Endodermal cell (in vitro differentiated cells): ENCODE measurements at regions not wholly inside any gene's neighbourhood (a gene's known extent, or its start where the extent isn't known, plus 50 kb on each side); places are given as distances from the start of the nearest gene placed in this dataset.

Source experiments
- DNase-seq: peaks from one replicate; pipeline ENCODE4 v3.0.0-alpha.2; 2017
- H3K27ac ChIP-seq: 2 replicates; pipeline ENCODE4 v1.5.1; 2013; ENCODE audit warnings: mild to moderate bottlenecking, low read depth, low read length, moderate library complexity
- H3K27me3 ChIP-seq: 2 replicates; pipeline ENCODE4 v1.6.1; 2013; ENCODE audit warnings: mild to moderate bottlenecking, low read length, moderate library complexity; ENCODE audit not compliant: insufficient read depth, control insufficient read depth, poor library complexity, severe bottlenecking
- H3K36me3 ChIP-seq: 2 replicates; pipeline ENCODE4 v1.7.0; 2013; ENCODE audit warnings: mild to moderate bottlenecking, low read length, moderate library complexity; ENCODE audit not compliant: control insufficient read depth, insufficient read depth
- H3K4me1 ChIP-seq: one replicate; pipeline ENCODE4 v1.7.0; 2013; ENCODE audit warnings: low read length; ENCODE audit not compliant: control insufficient read depth, insufficient read depth
- H3K4me3 ChIP-seq: 2 replicates; pipeline ENCODE4 v1.5.1; 2013; ENCODE audit warnings: mild to moderate bottlenecking, low read length, moderate library complexity
- H3K9ac ChIP-seq: 2 replicates; pipeline ENCODE4 v1.6.1; 2013; ENCODE audit warnings: mild to moderate bottlenecking, low read length, moderate library complexity; ENCODE audit not compliant: poor library complexity, severe bottlenecking; ENCODE audit errors: extremely low read depth
- H3K9me3 ChIP-seq: 2 replicates; pipeline ENCODE4 v1.6.1; 2013; ENCODE audit warnings: mild to moderate bottlenecking, low read length, moderate library complexity; ENCODE audit not compliant: control insufficient read depth
- H3K27ac Mint-ChIP-seq: 2 replicates; pipeline ENCODE4 v1.8.0; 2020; ENCODE audit warnings: mixed read lengths
- H3K27me3 Mint-ChIP-seq: 2 replicates; pipeline ENCODE4 v1.8.0; 2021; ENCODE audit warnings: mild to moderate bottlenecking, mixed read lengths; ENCODE audit not compliant: insufficient read depth
- H3K36me3 Mint-ChIP-seq: 2 replicates; pipeline ENCODE4 v1.8.0; 2020; ENCODE audit warnings: low read depth, mixed read lengths
- H3K4me1 Mint-ChIP-seq: 2 replicates; pipeline ENCODE4 v1.8.0; 2020; ENCODE audit warnings: mixed read lengths
- H3K4me3 Mint-ChIP-seq: 2 replicates; pipeline ENCODE4 v1.8.0; 2020; ENCODE audit warnings: mild to moderate bottlenecking, moderate library complexity, mixed read lengths
- H3K9me3 Mint-ChIP-seq: 2 replicates; pipeline ENCODE4 v1.8.0; 2020; ENCODE audit warnings: mild to moderate bottlenecking, mixed read lengths
- CTCF ChIP-seq: fragments of 200-600 bp; sonication (generic); conservative IDR thresholded peaks from 2 replicates; pipeline ENCODE4 v1.5.0; 2021; ENCODE audit warnings: antibody characterized with exemption, mild to moderate bottlenecking
- WGBS, 2 experiments: methylation state at CpG; one replicate each; pipeline versions ENCODE4 v1.1.5 to v1.1.7; 2013; ENCODE audit warnings: missing lambda C conversion rate in 2 of 2, mixed read lengths in 1 of 2; ENCODE audit not compliant: insufficient coverage in 1 of 2, insufficient read length in 1 of 2; 5-methylcytosine and 5-hydroxymethylcytosine counted together

GRCh38 chr18:22840606-22841144 is 92.5 kb upstream of the RBBP8 start:
- no peak overlapping the region for H3K27ac Mint-ChIP-seq
- H3K36me3 Mint-ChIP-seq: no peaks in the 10 kb centered on the region
- H3K9me3 Mint-ChIP-seq: no peaks in the 10 kb centered on the region
- peaks cover 11% of the 10 kb centered on the region for H3K4me1 Mint-ChIP-seq
- no peak overlapping the region for H3K4me3 Mint-ChIP-seq
- no peak for TF ChIP-seq CTCF
- H3K36me3 ChIP-seq: no peaks in the 10 kb centered on the region
- no peaks in the 10 kb centered on the region for H3K27me3 Mint-ChIP-seq
- peaks cover 9% of the 10 kb centered on the region for H3K4me1 ChIP-seq
- no peak overlapping the region for H3K4me3 ChIP-seq
- 89 to 100% methylated on average over 1 to 3 of the region's 3 CpGs for WGBS, 2 experiments
- H3K9me3 ChIP-seq: no peaks in the 10 kb centered on the region
- H3K9ac ChIP-seq: no peak overlapping the region
- H3K27ac ChIP-seq: no peak overlapping the region
- H3K27me3 ChIP-seq: no peaks in the 10 kb centered on the region
- DNase-seq: no peak

GRCh38 chr18:22841840-22842239 is 91.3 kb upstream of the RBBP8 start:
- 92 to 95% methylated on average over 2 of the region's 2 CpGs for WGBS, 2 experiments
- Mint-ChIP-seq H3K27me3 (no peaks in the 10 kb centered on the region), H3K9me3 (no peaks in the 10 kb centered on the region), H3K36me3 (no peaks in the 10 kb centered on the region), H3K27ac (no peak overlapping the region), H3K4me3 (no peak overlapping the region), H3K4me1 (peaks cover 16% of the 10 kb centered on the region)
- no peaks in the 10 kb centered on the region for H3K27me3 ChIP-seq
- no peaks in the 10 kb centered on the region for H3K36me3 ChIP-seq
- peaks cover 9% of the 10 kb centered on the region for H3K4me1 ChIP-seq
- no peak for DNase-seq
- no peak overlapping the region for H3K9ac ChIP-seq
- no peak overlapping the region for H3K4me3 ChIP-seq
- H3K27ac ChIP-seq: no peak overlapping the region
- no peaks in the 10 kb centered on the region for H3K9me3 ChIP-seq
- TF ChIP-seq CTCF: no peak

DNA sequence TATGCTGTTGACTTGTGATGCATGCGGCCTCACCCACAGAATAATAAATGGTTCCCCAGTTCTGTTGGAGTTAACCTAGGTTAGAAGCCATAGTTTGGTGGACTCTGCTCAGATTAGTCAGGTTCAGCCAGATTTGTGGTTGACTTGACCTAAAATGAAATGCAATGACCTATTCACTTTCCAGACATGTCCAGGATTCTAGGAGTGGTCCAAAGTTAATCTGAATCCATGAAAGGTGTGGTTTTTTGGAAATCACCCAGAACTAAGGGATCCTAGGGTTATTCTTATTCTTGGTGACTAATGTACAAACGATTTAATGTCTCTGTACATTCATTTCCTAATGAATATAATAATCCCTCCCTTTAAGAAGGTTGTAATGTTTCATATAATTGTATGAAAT is 88.9 kb upstream of the RBBP8 start:
- peaks cover 24% of the 10 kb centered on the region for H3K4me1 Mint-ChIP-seq
- no peaks in the 10 kb centered on the region for H3K36me3 Mint-ChIP-seq
- TF ChIP-seq CTCF: no peak
- Histone ChIP-seq H3K9ac (no peak overlapping the region), H3K27ac (no peak overlapping the region), H3K27me3 (no peaks in the 10 kb centered on the region), H3K36me3 (no peaks in the 10 kb centered on the region), H3K4me3 (no peak overlapping the region), H3K4me1 (no peaks in the 10 kb centered on the region), H3K9me3 (no peaks in the 10 kb centered on the region)
- H3K9me3 Mint-ChIP-seq: no peaks in the 10 kb centered on the region
- H3K4me3 Mint-ChIP-seq: no peak overlapping the region
- DNase-seq: no peak
- no peaks in the 10 kb centered on the region for H3K27me3 Mint-ChIP-seq
- H3K27ac Mint-ChIP-seq: no peak overlapping the region
- 100% methylated on average over 1 of the region's 2 CpGs for WGBS, 2 experiments
